Kidney (tissue), 13 donors: ENCODE measurements at regions not wholly inside any gene's neighbourhood (a gene's known extent, or its start where the extent isn't known, plus 50 kb on each side); places are given as distances from the start of the nearest gene placed in this dataset.

Experiments
- DNase-seq, 5 donors: peaks; one replicate each; pipeline ENCODE4 v3.0.0-alpha.2; 2013 to 2020
- FAIRE-seq: peaks from 2 replicates; lab custom pipeline; 2012; peaks lifted over from hg19 to GRCh38; lab: Jason Lieb, UNC
- H3K27ac ChIP-seq, 2 donors: one replicate each; pipeline ENCODE4 v1.7.0; 2013; ENCODE audit warnings: low read depth in 2 of 2, low read length in 2 of 2, inconsistent platforms in 1 of 2
- H3K27me3 ChIP-seq: one replicate; pipeline ENCODE4 v1.7.1; 2013; ENCODE audit warnings: low read length, inconsistent platforms; ENCODE audit not compliant: control insufficient read depth, insufficient read depth
- H3K36me3 ChIP-seq, 3 donors: one replicate each; pipeline versions ENCODE4 v1.7.0 to v1.7.1; 2013; ENCODE audit warnings: low read length in 3 of 3, control low read depth in 1 of 3, inconsistent platforms in 1 of 3; ENCODE audit not compliant: insufficient read depth in 3 of 3, control insufficient read depth in 2 of 3
- H3K4me1 ChIP-seq, 3 donors: one replicate each; pipeline versions ENCODE4 v1.7.0 to v1.7.1; 2013; ENCODE audit warnings: low read length in 3 of 3, inconsistent platforms in 1 of 3, low read depth in 1 of 3; ENCODE audit not compliant: control insufficient read depth in 2 of 3, insufficient read depth in 2 of 3
- H3K4me3 ChIP-seq, 3 donors: one replicate each; pipeline versions ENCODE4 v1.7.0 to v1.8.1; 2013; ENCODE audit warnings: low read length in 3 of 3, control low read depth in 1 of 3, inconsistent platforms in 1 of 3
- H3K9ac ChIP-seq, 3 donors: one replicate each; pipeline versions ENCODE4 v1.7.0 to v1.7.1; 2013; ENCODE audit warnings: low read length in 3 of 3, control low read depth in 1 of 3, inconsistent platforms in 1 of 3
- H3K9me3 ChIP-seq, 3 donors: one replicate each; pipeline versions ENCODE4 v1.7.0 to v1.7.1; 2013; ENCODE audit warnings: low read length in 3 of 3, control low read depth in 1 of 3, inconsistent platforms in 1 of 3; ENCODE audit not compliant: control insufficient read depth in 2 of 3, insufficient read depth in 1 of 3
- CTCF ChIP-seq: IDR thresholded peaks from 3 replicates; pipeline ENCODE4 v1.5.1; 2012; ENCODE audit warnings: mild to moderate bottlenecking, moderate library complexity, borderline replicate concordance; ENCODE audit not compliant: insufficient read depth; ENCODE audit errors: extremely low read depth
- intact Hi-C: fragments of 100-400 bp; cut with DNase I; formaldehyde crosslinking; loops from one replicate; pipeline ENCODE4 v1.11.1; 2022
- donor health status: control.
- donor health status: control.
- donor health status: control.
- donor health status: control.
- donor health status: control.
- donor health status: DM: yes; HTN: yes; CAD: no.
- donor health status: Normal renal cell carcinoma (clear cell type).

- no peak for FAIRE-seq
- no peak overlapping the region for H3K27ac ChIP-seq
- H3K4me3 ChIP-seq: no peak overlapping the region
- no peaks in the 10 kb centered on the region for H3K4me1 ChIP-seq
- no peaks in the 10 kb centered on the region for H3K27me3 ChIP-seq
- no peak for DNase-seq
- no peak for TF ChIP-seq CTCF
- H3K9me3 ChIP-seq: no peaks in the 10 kb centered on the region
- H3K9ac ChIP-seq: no peak overlapping the region
- intact Hi-C loops: no loop called here
- H3K36me3 ChIP-seq: no peaks in the 10 kb centered on the region
These were observed 304.8 kb downstream of the KLF12 start for GRCh38 chr13:73829416-73829815.

GRCh38 chr13:73828811-73829210, 305.4 kb downstream of the KLF12 start:
- Histone ChIP-seq H3K27me3 (no peaks in the 10 kb centered on the region), H3K9ac (no peak overlapping the region), H3K36me3 (no peaks in the 10 kb centered on the region), H3K4me1 (no peaks in the 10 kb centered on the region), H3K9me3 (no peaks in the 10 kb centered on the region), H3K27ac (no peak overlapping the region), H3K4me3 (no peak overlapping the region)
- TF ChIP-seq CTCF: no peak
- intact Hi-C loops: no loop called here
- no peak for DNase-seq
- FAIRE-seq: no peak

- Histone ChIP-seq H3K27me3 (no peaks in the 10 kb centered on the region), H3K9ac (no peak overlapping the region), H3K9me3 (no peaks in the 10 kb centered on the region), H3K27ac (no peak overlapping the region), H3K4me3 (no peak overlapping the region), H3K36me3 (no peaks in the 10 kb centered on the region), H3K4me1 (no peaks in the 10 kb centered on the region)
- DNase-seq: no peak
- no peak for TF ChIP-seq CTCF
- no peak for FAIRE-seq
- intact Hi-C loops: no loop called here
These were observed 306.8 kb downstream of the KLF12 start for GRCh38 chr13:73827434-73827833.

- H3K27ac ChIP-seq: no peak overlapping the region
- FAIRE-seq: no peak
These were observed 309.1 kb downstream of the KLF12 start for GRCh38 chr13:73825143-73825542.

More at GRCh38 chr13:73825143-73825542, 309.1 kb downstream of the KLF12 start:
- Histone ChIP-seq H3K9me3 (no peaks in the 10 kb centered on the region), H3K9ac (no peak overlapping the region), H3K4me3 (no peak overlapping the region), H3K36me3 (no peaks in the 10 kb centered on the region), H3K4me1 (no peaks in the 10 kb centered on the region), H3K27me3 (no peaks in the 10 kb centered on the region)
- no peak for DNase-seq
- no peak for TF ChIP-seq CTCF
- intact Hi-C loops: no loop called here
